ENCODE measurements at regions not wholly inside any gene's neighbourhood (a gene's known extent, or its start where the extent isn't known, plus 50 kb on each side); places are given as distances from the start of the nearest gene placed in this dataset.

DNA sequence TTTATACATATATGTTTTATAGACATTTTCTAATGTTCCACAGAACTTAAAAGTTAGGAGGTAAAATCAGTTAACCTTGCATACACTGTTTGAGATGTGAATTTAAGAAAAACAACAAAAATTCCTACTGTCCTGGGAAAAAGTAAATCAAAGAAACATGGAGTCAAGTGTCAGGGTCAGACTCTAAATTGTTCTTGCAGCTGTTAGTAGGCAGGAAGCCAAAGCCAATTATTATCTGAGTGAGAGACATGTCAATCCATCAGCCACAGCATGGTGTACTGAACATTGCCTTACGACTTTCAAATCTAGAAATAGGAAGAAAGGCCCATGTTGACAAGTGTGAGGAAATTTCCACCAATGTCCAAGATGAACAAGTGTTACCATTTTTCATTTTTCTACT, 461.2 kb upstream of the MBL2 start:
- Histone ChIP-seq H3K4me1 (no peaks in the 10 kb centered on the region), H3K27me3 (replicated peaks; ENCODE audit: control insufficient read depth, insufficient read depth, low read length) (no peaks in the 10 kb centered on the region), H3K4me3 (ENCODE audit: low read depth, low read length) (no peak overlapping the region), H3K9me3 (no peaks in the 10 kb centered on the region), H3K36me3 (ENCODE audit: control insufficient read depth, insufficient read depth, low read length) (no peaks in the 10 kb centered on the region)
- DNase-seq: no peak
- CTCF ChIA-PET: no interaction called here
- H3K4me3 Mint-ChIP-seq (ENCODE audit: unreplicated experiment): no peak overlapping the region
- intact Hi-C loops (cut with micrococcal nuclease; ENCODE audit: unreplicated experiment): no loop called here
- BruUV-seq (replicated peaks): no TSS peak
- TF ChIP-seq CTCF (IDR thresholded peaks at IDR 0.05; ENCODE audit: insufficient read depth in 1 of 2, low read depth in 1 of 2, low read length in 1 of 2, severe bottlenecking in 1 of 2, unreplicated experiment in 1 of 2): no peak
- no peaks in the 10 kb centered on the region for H3K4me1 Mint-ChIP-seq (ENCODE audit: low read depth, unreplicated experiment)
- H3K36me3 Mint-ChIP-seq (ENCODE audit: insufficient read depth, unreplicated experiment): no peaks in the 10 kb centered on the region
- H3K27me3 Mint-ChIP-seq (ENCODE audit: insufficient read depth, unreplicated experiment): no peaks in the 10 kb centered on the region
- POLR2A ChIA-PET: no interaction called here
- no peak overlapping the region for H3K27ac Mint-ChIP-seq (ENCODE audit: unreplicated experiment)
- H3K9me3 Mint-ChIP-seq (ENCODE audit: unreplicated experiment): no peaks in the 10 kb centered on the region

GRCh38 chr10:53230651-53231050, 458.1 kb upstream of the MBL2 start:
- no peak overlapping the region for H3K4me3 Mint-ChIP-seq (ENCODE audit: unreplicated experiment)
- no peaks in the 10 kb centered on the region for H3K27me3 Mint-ChIP-seq (ENCODE audit: insufficient read depth, unreplicated experiment)
- Histone ChIP-seq H3K9me3 (no peaks in the 10 kb centered on the region), H3K27me3 (replicated peaks; ENCODE audit: control insufficient read depth, insufficient read depth, low read length) (no peaks in the 10 kb centered on the region), H3K4me1 (no peaks in the 10 kb centered on the region), H3K36me3 (ENCODE audit: control insufficient read depth, insufficient read depth, low read length) (no peaks in the 10 kb centered on the region), H3K4me3 (ENCODE audit: low read depth, low read length) (no peak overlapping the region)
- POLR2A ChIA-PET: no interaction called here
- H3K9me3 Mint-ChIP-seq (ENCODE audit: unreplicated experiment): no peaks in the 10 kb centered on the region
- H3K4me1 Mint-ChIP-seq (ENCODE audit: low read depth, unreplicated experiment): no peaks in the 10 kb centered on the region
- TF ChIP-seq CTCF (IDR thresholded peaks at IDR 0.05; ENCODE audit: insufficient read depth in 1 of 2, low read depth in 1 of 2, low read length in 1 of 2, severe bottlenecking in 1 of 2, unreplicated experiment in 1 of 2): no peak
- intact Hi-C loops (cut with micrococcal nuclease; ENCODE audit: unreplicated experiment): no loop called here
- H3K27ac Mint-ChIP-seq (ENCODE audit: unreplicated experiment): no peak overlapping the region
- H3K36me3 Mint-ChIP-seq (ENCODE audit: insufficient read depth, unreplicated experiment): no peaks in the 10 kb centered on the region
- no peak for DNase-seq
- CTCF ChIA-PET: no interaction called here
- no TSS peak for BruUV-seq (replicated peaks)

GRCh38 chr10:53223851-53224250, 451.3 kb upstream of the MBL2 start:
- H3K4me1 ChIP-seq: no peaks in the 10 kb centered on the region
- no peak for TF ChIP-seq CTCF (IDR thresholded peaks at IDR 0.05; ENCODE audit: insufficient read depth in 1 of 2, low read depth in 1 of 2, low read length in 1 of 2, severe bottlenecking in 1 of 2, unreplicated experiment in 1 of 2)
- intact Hi-C loops (cut with micrococcal nuclease; ENCODE audit: unreplicated experiment): no loop called here
- no peaks in the 10 kb centered on the region for H3K36me3 Mint-ChIP-seq (ENCODE audit: insufficient read depth, unreplicated experiment)
- no peaks in the 10 kb centered on the region for H3K27me3 ChIP-seq (replicated peaks; ENCODE audit: control insufficient read depth, insufficient read depth, low read length)
- H3K9me3 Mint-ChIP-seq (ENCODE audit: unreplicated experiment): no peaks in the 10 kb centered on the region
- H3K27me3 Mint-ChIP-seq (ENCODE audit: insufficient read depth, unreplicated experiment): no peaks in the 10 kb centered on the region
- DNase-seq: no peak
- no peaks in the 10 kb centered on the region for H3K36me3 ChIP-seq (ENCODE audit: control insufficient read depth, insufficient read depth, low read length)
- CTCF ChIA-PET: no interaction called here
- peaks cover 3% of the 10 kb centered on the region; the same call in 1 of the 2 replicates for H3K9me3 ChIP-seq
- POLR2A ChIA-PET: no interaction called here
- no peak overlapping the region for H3K4me3 Mint-ChIP-seq (ENCODE audit: unreplicated experiment)
- H3K4me3 ChIP-seq (ENCODE audit: low read depth, low read length): no peak overlapping the region
- no peaks in the 10 kb centered on the region for H3K4me1 Mint-ChIP-seq (ENCODE audit: low read depth, unreplicated experiment)
- no TSS peak for BruUV-seq (replicated peaks)
- H3K27ac Mint-ChIP-seq (ENCODE audit: unreplicated experiment): no peak overlapping the region
